HG03280 (cell line): ENCODE measurements at regions not wholly inside any gene's neighbourhood (a gene's known extent, or its start where the extent isn't known, plus 50 kb on each side); places are given as distances from the start of the nearest gene placed in this dataset.

Source experiments
- ATAC-seq: cut with Tn5 transposase; IDR thresholded peaks from one replicate; pipeline ENCODE4 v1.9.1; 2021; ENCODE audit warnings: mild to moderate bottlenecking, moderate library complexity; ENCODE audit not compliant: unreplicated experiment

- ATAC-seq, result no peak
These were observed 212.4 kb downstream of the TRAM1L1 start for GRCh38 chr4:116872941-116873340.

GRCh38 chr4:116872308-116872707 lies 213.1 kb downstream of the TRAM1L1 start:
- ATAC-seq, result no peak

- no peak for ATAC-seq
These were observed 214.7 kb downstream of the TRAM1L1 start for GRCh38 chr4:116870686-116871085.

- no peak for ATAC-seq
These were observed 219.3 kb downstream of the TRAM1L1 start for GRCh38 chr4:116866106-116866505.

GRCh38 chr4:116862592-116862991 lies 222.8 kb downstream of the TRAM1L1 start:
- no peak for ATAC-seq

GRCh38 chr4:116860891-116861290 lies 224.5 kb downstream of the TRAM1L1 start:
- no peak for ATAC-seq

GRCh38 chr4:116849620-116850019 lies 235.8 kb downstream of the TRAM1L1 start:
- no peak for ATAC-seq

- ATAC-seq, result no peak
These were observed 237.8 kb downstream of the TRAM1L1 start for GRCh38 chr4:116847616-116848015.

GRCh38 chr4:116839826-116840225 lies 245.6 kb downstream of the TRAM1L1 start:
- no peak for ATAC-seq

GRCh38 chr4:116838609-116839008 lies 246.8 kb downstream of the TRAM1L1 start:
- ATAC-seq, result no peak

- no peak for ATAC-seq
These were observed 256.2 kb downstream of the TRAM1L1 start for GRCh38 chr4:116829187-116829586.

GRCh38 chr4:116824172-116824571 lies 261.2 kb downstream of the TRAM1L1 start:
- ATAC-seq, result no peak

- no peak for ATAC-seq
These were observed 273.6 kb downstream of the TRAM1L1 start for GRCh38 chr4:116811730-116812129.

GRCh38 chr4:116796022-116796421 lies 289.4 kb downstream of the TRAM1L1 start:
- no peak for ATAC-seq

- ATAC-seq, result no peak
These were observed 296.7 kb downstream of the TRAM1L1 start for GRCh38 chr4:116788723-116789122.

- ATAC-seq, result no peak
These were observed 330.3 kb downstream of the TRAM1L1 start for GRCh38 chr4:116755051-116755450.

GRCh38 chr4:116752027-116752426 lies 333.3 kb downstream of the TRAM1L1 start:
- no peak for ATAC-seq

GRCh38 chr4:116736756-116737155 lies 348.6 kb downstream of the TRAM1L1 start:
- ATAC-seq, result no peak

- ATAC-seq, result no peak
These were observed 351.2 kb downstream of the TRAM1L1 start for GRCh38 chr4:116734178-116734577.

- ATAC-seq, result no peak
These were observed 352.0 kb downstream of the TRAM1L1 start for GRCh38 chr4:116733370-116733769.

- ATAC-seq, result no peak
These were observed 358.9 kb downstream of the TRAM1L1 start for GRCh38 chr4:116726523-116726922.

GRCh38 chr4:116724249-116724648 lies 361.1 kb downstream of the TRAM1L1 start:
- peak; percentile 91 for ATAC-seq

GRCh38 chr4:116705466-116705865 lies 379.9 kb downstream of the TRAM1L1 start:
- no peak for ATAC-seq

- ATAC-seq, result no peak
These were observed 382.4 kb downstream of the TRAM1L1 start for GRCh38 chr4:116702949-116703348.
